ENCODE measurements at regions not wholly inside any gene's neighbourhood (a gene's known extent, or its start where the extent isn't known, plus 50 kb on each side); places are given as distances from the start of the nearest gene placed in this dataset.

- Mint-ChIP-seq H3K4me1 (no peaks in the 10 kb centered on the region), H3K27me3 (ENCODE audit: low read depth in 3 of 3) (peaks cover 0 to 3% (median 2%) of the 10 kb centered on the region in 3 donors)
- intact Hi-C loops (cut with micrococcal nuclease): no loop called here
Measured at GRCh38 chr9:78566948-78567675, 270.2 kb downstream of the PSAT1 start.

GRCh38 chr9:78567693-78568092 lies 270.8 kb downstream of the PSAT1 start:
- Histone ChIP-seq H3K9ac (ENCODE audit: insufficient read depth, low read length, poor library complexity, severe bottlenecking) (no peak overlapping the region), H3K27ac (ENCODE audit: low read depth in 1 of 2, low read length in 2 of 2) (no peak overlapping the region), H3K4me3 (replicated peaks in 1 of 3; ENCODE audit: low read depth in 2 of 3, low read length in 3 of 3) (no peak overlapping the region), H3K79me2 (ENCODE audit: insufficient read depth, low read length) (no peaks in the 10 kb centered on the region), H3K36me3 (replicated peaks in 1 of 2; ENCODE audit: control insufficient read depth in 1 of 2, insufficient read depth in 2 of 2, low read length in 2 of 2) (no peaks in the 10 kb centered on the region), H3K4me1 (ENCODE audit: control insufficient read depth in 1 of 2, insufficient read depth in 2 of 2, low read length in 2 of 2) (no peaks in the 10 kb centered on the region), H3K4me2 (replicated peaks; ENCODE audit: extremely low read depth, low read length, poor library complexity, severe bottlenecking) (no peak overlapping the region), H3K9me3 (replicated peaks in 1 of 2; ENCODE audit: control insufficient read depth in 1 of 2, insufficient read depth in 1 of 2, low read length in 2 of 2) (no peaks in the 10 kb centered on the region), H3K27me3 (ENCODE audit: control insufficient read depth in 2 of 2, insufficient read depth in 2 of 2, low read length in 2 of 2) (no peaks in the 10 kb centered on the region), H4K20me1 (ENCODE audit: insufficient read depth, low read length) (no peaks in the 10 kb centered on the region), H2AFZ (ENCODE audit: insufficient read depth, low read depth, low read length, poor library complexity, severe bottlenecking) (no peak overlapping the region)
- intact Hi-C loops (cut with micrococcal nuclease): no loop called here
- Mint-ChIP-seq H3K9me3 (peaks cover 0 to 2% (median 0%) of the 10 kb centered on the region in 7 donors), H3K27ac (no peak overlapping the region), H3K36me3 (no peaks in the 10 kb centered on the region), H3K27me3 (ENCODE audit: low read depth in 3 of 3) (peaks cover 0 to 3% (median 0%) of the 10 kb centered on the region in 3 donors), H3K4me3 (no peak overlapping the region), H3K4me1 (no peaks in the 10 kb centered on the region)
- DNase-seq: no peak
- TF ChIP-seq, protein P1, sequence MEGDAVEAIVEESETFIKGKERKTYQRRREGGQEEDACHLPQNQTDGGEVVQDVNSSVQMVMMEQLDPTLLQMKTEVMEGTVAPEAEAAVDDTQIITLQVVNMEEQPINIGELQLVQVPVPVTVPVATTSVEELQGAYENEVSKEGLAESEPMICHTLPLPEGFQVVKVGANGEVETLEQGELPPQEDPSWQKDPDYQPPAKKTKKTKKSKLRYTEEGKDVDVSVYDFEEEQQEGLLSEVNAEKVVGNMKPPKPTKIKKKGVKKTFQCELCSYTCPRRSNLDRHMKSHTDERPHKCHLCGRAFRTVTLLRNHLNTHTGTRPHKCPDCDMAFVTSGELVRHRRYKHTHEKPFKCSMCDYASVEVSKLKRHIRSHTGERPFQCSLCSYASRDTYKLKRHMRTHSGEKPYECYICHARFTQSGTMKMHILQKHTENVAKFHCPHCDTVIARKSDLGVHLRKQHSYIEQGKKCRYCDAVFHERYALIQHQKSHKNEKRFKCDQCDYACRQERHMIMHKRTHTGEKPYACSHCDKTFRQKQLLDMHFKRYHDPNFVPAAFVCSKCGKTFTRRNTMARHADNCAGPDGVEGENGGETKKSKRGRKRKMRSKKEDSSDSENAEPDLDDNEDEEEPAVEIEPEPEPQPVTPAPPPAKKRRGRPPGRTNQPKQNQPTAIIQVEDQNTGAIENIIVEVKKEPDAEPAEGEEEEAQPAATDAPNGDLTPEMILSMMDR (IDR thresholded peaks at IDR 0.05): no peak
- WGBS (ENCODE audit: insufficient coverage): 83% methylated on average over 1 of the region's 3 CpGs

More at GRCh38 chr9:78566948-78567675, 270.2 kb downstream of the PSAT1 start:
- no peak for DNase-seq
- no peaks in the 10 kb centered on the region for H3K4me1 ChIP-seq (ENCODE audit: control insufficient read depth in 1 of 2, insufficient read depth in 2 of 2, low read length in 2 of 2)
- WGBS (ENCODE audit: insufficient coverage): 94% methylated on average over 3 of the region's 5 CpGs
- H3K9me3 ChIP-seq (replicated peaks in 1 of 2; ENCODE audit: control insufficient read depth in 1 of 2, insufficient read depth in 1 of 2, low read length in 2 of 2): no peaks in the 10 kb centered on the region
- no peak overlapping the region for H3K9ac ChIP-seq (ENCODE audit: insufficient read depth, low read length, poor library complexity, severe bottlenecking)
- no peak overlapping the region for H2AFZ ChIP-seq (ENCODE audit: insufficient read depth, low read depth, low read length, poor library complexity, severe bottlenecking)
- H3K79me2 ChIP-seq (ENCODE audit: insufficient read depth, low read length): no peaks in the 10 kb centered on the region
- no peaks in the 10 kb centered on the region for H3K27me3 ChIP-seq (ENCODE audit: control insufficient read depth in 2 of 2, insufficient read depth in 2 of 2, low read length in 2 of 2)
- Mint-ChIP-seq H3K27ac (no peak overlapping the region), H3K4me3 (no peak overlapping the region), H3K9me3 (peaks cover 0 to 2% (median 0%) of the 10 kb centered on the region in 7 donors), H3K36me3 (no peaks in the 10 kb centered on the region)
- TF ChIP-seq, protein P1 (IDR thresholded peaks at IDR 0.05): no peak
- H3K36me3 ChIP-seq (replicated peaks in 1 of 2; ENCODE audit: control insufficient read depth in 1 of 2, insufficient read depth in 2 of 2, low read length in 2 of 2): no peaks in the 10 kb centered on the region
- H3K27ac ChIP-seq (ENCODE audit: low read depth in 1 of 2, low read length in 2 of 2): no peak overlapping the region
- H3K4me3 ChIP-seq (replicated peaks in 1 of 3; ENCODE audit: low read depth in 2 of 3, low read length in 3 of 3): no peak overlapping the region
- no peak overlapping the region for H3K4me2 ChIP-seq (replicated peaks; ENCODE audit: extremely low read depth, low read length, poor library complexity, severe bottlenecking)
- H4K20me1 ChIP-seq (ENCODE audit: insufficient read depth, low read length): no peaks in the 10 kb centered on the region

Measured in CD14-positive monocyte (primary cell).